ENCODE measurements at regions not wholly inside any gene's neighbourhood (a gene's known extent, or its start where the extent isn't known, plus 50 kb on each side); places are given as distances from the start of the nearest gene placed in this dataset.

DNA sequence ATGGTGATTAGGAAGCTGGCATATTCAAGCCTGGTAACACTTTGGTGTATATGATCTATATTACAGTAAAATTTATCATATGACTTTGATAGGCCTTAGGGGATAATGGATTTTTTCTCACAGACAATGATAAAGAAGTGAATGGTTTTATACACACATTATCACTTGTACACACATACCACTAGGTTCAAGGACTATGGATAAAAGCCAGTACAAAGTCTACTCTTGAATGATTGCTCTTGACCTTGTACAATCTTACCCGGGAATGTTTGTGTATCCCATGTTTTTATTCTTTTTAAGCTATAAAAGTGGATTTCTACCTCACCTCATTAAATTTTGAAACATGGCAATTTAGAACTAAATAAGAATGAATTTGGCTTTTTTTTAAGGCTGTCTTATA lies 414.5 kb upstream of the ADAMTSL1 start:
- no peak for TF ChIP-seq EZH2phosphoT487 (IDR thresholded peaks at IDR 0.05; ENCODE audit: low read length)
- TF ChIP-seq, protein P1, sequence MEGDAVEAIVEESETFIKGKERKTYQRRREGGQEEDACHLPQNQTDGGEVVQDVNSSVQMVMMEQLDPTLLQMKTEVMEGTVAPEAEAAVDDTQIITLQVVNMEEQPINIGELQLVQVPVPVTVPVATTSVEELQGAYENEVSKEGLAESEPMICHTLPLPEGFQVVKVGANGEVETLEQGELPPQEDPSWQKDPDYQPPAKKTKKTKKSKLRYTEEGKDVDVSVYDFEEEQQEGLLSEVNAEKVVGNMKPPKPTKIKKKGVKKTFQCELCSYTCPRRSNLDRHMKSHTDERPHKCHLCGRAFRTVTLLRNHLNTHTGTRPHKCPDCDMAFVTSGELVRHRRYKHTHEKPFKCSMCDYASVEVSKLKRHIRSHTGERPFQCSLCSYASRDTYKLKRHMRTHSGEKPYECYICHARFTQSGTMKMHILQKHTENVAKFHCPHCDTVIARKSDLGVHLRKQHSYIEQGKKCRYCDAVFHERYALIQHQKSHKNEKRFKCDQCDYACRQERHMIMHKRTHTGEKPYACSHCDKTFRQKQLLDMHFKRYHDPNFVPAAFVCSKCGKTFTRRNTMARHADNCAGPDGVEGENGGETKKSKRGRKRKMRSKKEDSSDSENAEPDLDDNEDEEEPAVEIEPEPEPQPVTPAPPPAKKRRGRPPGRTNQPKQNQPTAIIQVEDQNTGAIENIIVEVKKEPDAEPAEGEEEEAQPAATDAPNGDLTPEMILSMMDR (IDR thresholded peaks at IDR 0.05; ENCODE audit: low read length) = no peak

All from MM.1S (cell line).